A549 (cell line): ENCODE measurements at regions not wholly inside any gene's neighbourhood (a gene's known extent, or its start where the extent isn't known, plus 50 kb on each side); places are given as distances from the start of the nearest gene placed in this dataset.

Source experiments
- ATAC-seq, 2 experiments: fragments of 200-7000 bp in 1 of 2; fragments of >200 bp in 1 of 2; cut with Nextera tagmentation in 1 of 2; cut with Tn5 transposase in 1 of 2; 3 replicates each; pipeline versions ENCODE4 v1.8.0 to v1.9.1; 2018 to 2020; ENCODE audit warnings: mild to moderate bottlenecking in 1 of 2, moderate library complexity in 1 of 2
- CTCF ChIA-PET: fragments of 300-600 bp; sonication (Branson Sonifier 250); formaldehyde crosslinking; extraction: SDS; loops from one replicate; lab custom pipeline; 2021; ENCODE audit warnings: antibody characterized with exemption, inconsistent platforms; lab: Yijun Ruan, JAX
- POLR2A ChIA-PET: fragments of 350-600 bp; formaldehyde crosslinking; extraction: SDS; loops from one replicate; lab custom pipeline; 2021; ENCODE audit warnings: antibody characterized with exemption, inconsistent platforms; lab: Yijun Ruan, JAX
- DNase-seq, 2 experiments: peaks; one replicate each; pipeline versions ENCODE4 v3.0.0 to v3.0.0-alpha.2; 2011 to 2016; ENCODE audit warnings: low read depth in 1 of 2, low spot score in 1 of 2
- FAIRE-seq: peaks from 2 replicates; lab custom pipeline; 2011; peaks lifted over from hg19 to GRCh38; lab: Jason Lieb, UNC
- H3K27ac ChIP-seq, 2 experiments: fragments of >200 bp; sonication (Bioruptor Twin); formaldehyde crosslinking; 3 replicates each; pipeline ENCODE4 v1.5.1; 2016 to 2017
- H3K4me1 ChIP-seq: fragments of >200 bp; sonication (Bioruptor Twin); formaldehyde crosslinking; 3 replicates; pipeline ENCODE4 v1.6.1; 2016
- H3K4me2 ChIP-seq: fragments of >200 bp; sonication (Bioruptor Twin); formaldehyde crosslinking; 3 replicates; pipeline ENCODE4 v1.6.1; 2016
- H3K4me3 ChIP-seq: fragments of >200 bp; sonication (Bioruptor Twin); formaldehyde crosslinking; 3 replicates; pipeline ENCODE4 v1.5.1; 2016
- H3K9me3 ChIP-seq: fragments of >200 bp; sonication (Bioruptor Twin); formaldehyde crosslinking; 3 replicates; pipeline ENCODE4 v1.6.1; 2016
- CBX2 ChIP-seq: fragments of 200-600 bp; sonication (generic); IDR thresholded peaks from 2 replicates; pipeline ENCODE4 v1.6.1; 2016; ENCODE audit warnings: low read depth, mild to moderate bottlenecking, borderline replicate concordance
- CBX8 ChIP-seq: fragments of 200-600 bp; sonication (generic); IDR thresholded peaks from 2 replicates; pipeline ENCODE4 v1.6.1; 2016
- EHMT2 ChIP-seq: fragments of 200-600 bp; sonication (generic); IDR thresholded peaks from 2 replicates; pipeline ENCODE4 v1.6.1; 2016; ENCODE audit warnings: antibody characterized with exemption, low read depth, mild to moderate bottlenecking, moderate library complexity
- ESRRA ChIP-seq: fragments of 150-350 bp; IDR thresholded peaks from 2 replicates; pipeline ENCODE4 v1.6.1; 2014; ENCODE audit warnings: mild to moderate bottlenecking, low read length, borderline replicate concordance
- FOSB ChIP-seq: fragments of 250-450 bp; sonication (Bioruptor Pico); IDR thresholded peaks from 2 replicates; pipeline ENCODE4 v1.5.0; 2020; ENCODE audit warnings: mild to moderate bottlenecking, moderate library complexity
- HMGXB4 ChIP-seq: fragments of 250-450 bp; sonication (Bioruptor Pico); IDR thresholded peaks from 2 replicates; pipeline ENCODE4 v1.5.0; 2021; ENCODE audit warnings: mild to moderate bottlenecking, moderate library complexity, borderline replicate concordance
- HOXA7 ChIP-seq: fragments of 250-450 bp; sonication (Bioruptor Pico); IDR thresholded peaks from 2 replicates; pipeline ENCODE4 v1.5.0; 2020; ENCODE audit warnings: mild to moderate bottlenecking, moderate library complexity
- JUNB ChIP-seq: fragments of >200 bp; sonication (Bioruptor Twin); formaldehyde crosslinking; IDR thresholded peaks from 2 replicates; pipeline ENCODE4 v1.6.1; 2016
- MAFK ChIP-seq: fragments of 450-650 bp; IDR thresholded peaks from 2 replicates; pipeline ENCODE4 v1.6.1; 2014; ENCODE audit not compliant: partially characterized antibody
- MAZ ChIP-seq: fragments of 150-350 bp; IDR thresholded peaks from 2 replicates; pipeline ENCODE4 v1.6.1; 2014; ENCODE audit warnings: antibody characterized with exemption, low read depth, low read length, borderline replicate concordance
- NR3C1 ChIP-seq: fragments of >200 bp; sonication (Bioruptor Twin); formaldehyde crosslinking; IDR thresholded peaks from 3 replicates; pipeline ENCODE4 v1.6.1; 2017
- PBX3 ChIP-seq: IDR thresholded peaks from 2 replicates; pipeline ENCODE4 v1.6.1; 2012
- POLR2AphosphoS2 ChIP-seq: conservative IDR thresholded peaks from 2 replicates; pipeline ENCODE4 v1.6.1; 2012; ENCODE audit warnings: low read length, improper control_type of control experiment, inconsistent platforms
- REST ChIP-seq: fragments of 200-600 bp; sonication (generic); IDR thresholded peaks from 2 replicates; pipeline ENCODE4 v1.6.1; 2016; ENCODE audit warnings: antibody characterized with exemption, mild to moderate bottlenecking, moderate library complexity
- RFX5 ChIP-seq: fragments of 450-650 bp; IDR thresholded peaks from 2 replicates; pipeline ENCODE4 v1.7.1; 2014; ENCODE audit warnings: antibody characterized with exemption, mild to moderate bottlenecking, moderate library complexity
- ZC3H11A ChIP-seq: fragments of 450-650 bp; IDR thresholded peaks from 2 replicates; pipeline ENCODE4 v1.6.1; 2014; ENCODE audit warnings: antibody characterized with exemption, mild to moderate bottlenecking
- ZNF302 ChIP-seq: fragments of 250-450 bp; sonication (Bioruptor Pico); IDR thresholded peaks from 2 replicates; pipeline ENCODE4 v1.9.0; 2021; ENCODE audit warnings: inconsistent platforms, mild to moderate bottlenecking, moderate library complexity
- WGBS: methylation state at CpG from one replicate; pipeline ENCODE4 v1.1.6; 2017; ENCODE audit errors: missing lambda C conversion rate; 5-methylcytosine and 5-hydroxymethylcytosine counted together

DNA sequence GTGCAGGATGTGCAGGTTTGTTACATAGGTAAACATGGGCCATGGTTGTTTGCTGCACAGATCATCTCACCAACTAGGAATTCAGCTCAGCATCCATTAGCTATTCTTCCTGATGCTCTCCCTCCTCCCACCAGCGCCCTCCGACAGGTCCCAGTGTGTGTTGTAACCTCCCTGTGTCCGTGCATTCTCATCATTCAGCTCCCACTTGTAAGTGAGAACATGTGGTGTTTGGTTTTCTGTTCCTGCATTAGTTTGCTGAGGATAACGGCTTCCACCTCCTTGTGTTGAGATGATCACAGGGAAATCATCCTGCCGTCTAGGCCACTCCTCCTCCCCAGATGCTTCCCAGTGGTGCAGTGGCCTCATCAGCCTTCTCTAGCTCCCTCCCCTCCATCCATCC lies 261.6 kb upstream of the GALNT17 start:
- Histone ChIP-seq H3K4me1 (no peaks in the 10 kb centered on the region), H3K4me2 (no peak overlapping the region), H3K9me3 (0 out of 3 replicates have a peak, but pooled peaks cover 2% of the 10 kb centered on the region), H3K27ac (no peak overlapping the region), H3K4me3 (no peak overlapping the region)
- FAIRE-seq: no peak
- CTCF ChIA-PET: interaction anchor here (0.6 kb wide), 1 partner anchor 45 kb away, joined by 3 read pairs; no protein-coding TSS in a partner anchor
- POLR2A ChIA-PET: no interaction called here
- ATAC-seq: no peak
- no peak for DNase-seq
- 23% methylated on average over 5 of the region's 5 CpGs for WGBS
- TF ChIP-seq EHMT2 (no peak), REST (no peak), HMGXB4 (no peak), ESRRA (no peak), HOXA7 (CRISPR knock-in tag) (no peak), ZNF302 (CRISPR knock-in tag) (no peak), CBX2 (no peak), POLR2AphosphoS2 (no peak)

DNA sequence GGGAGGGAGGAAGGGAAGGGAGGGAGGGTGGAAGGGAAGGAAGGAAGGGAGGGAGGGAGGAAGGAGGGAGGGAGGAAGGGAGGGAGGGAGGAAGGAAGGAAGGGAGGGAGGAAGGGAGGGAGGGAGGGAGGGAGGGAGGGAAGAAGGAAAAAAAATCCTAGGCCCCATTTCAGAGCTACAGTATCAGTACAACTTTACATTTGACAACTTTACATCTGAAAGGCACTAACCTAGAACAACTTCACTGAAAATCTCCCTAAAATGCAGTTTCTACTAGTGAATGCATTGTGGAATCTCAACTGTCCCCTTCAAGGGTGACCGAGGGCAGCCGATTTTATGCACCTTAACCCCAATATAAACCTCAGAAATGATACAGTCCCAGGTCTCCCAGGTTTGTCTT lies 259.8 kb upstream of the GALNT17 start:
- Histone ChIP-seq H3K9me3 (0 out of 3 replicates have a peak, but pooled peaks cover 2% of the 10 kb centered on the region), H3K4me1 (no peaks in the 10 kb centered on the region), H3K27ac (no peak overlapping the region), H3K4me2 (no peak overlapping the region), H3K4me3 (no peak overlapping the region)
- TF ChIP-seq HMGXB4 (no peak), FOSB (CRISPR knock-in tag) (no peak), MAFK (no peak), ZC3H11A (no peak), RFX5 (no peak), MAZ (no peak), NR3C1 (no peak), JUNB (no peak), PBX3 (no peak), CBX8 (no peak)
- POLR2A ChIA-PET: no interaction called here
- WGBS: 0% methylated on average over 2 of the region's 2 CpGs
- no peak for ATAC-seq
- no peak for FAIRE-seq
- CTCF ChIA-PET: no interaction called here
- DNase-seq: no peak
